ENCODE measurements at regions not wholly inside any gene's neighbourhood (a gene's known extent, or its start where the extent isn't known, plus 50 kb on each side); places are given as distances from the start of the nearest gene placed in this dataset.

DNA sequence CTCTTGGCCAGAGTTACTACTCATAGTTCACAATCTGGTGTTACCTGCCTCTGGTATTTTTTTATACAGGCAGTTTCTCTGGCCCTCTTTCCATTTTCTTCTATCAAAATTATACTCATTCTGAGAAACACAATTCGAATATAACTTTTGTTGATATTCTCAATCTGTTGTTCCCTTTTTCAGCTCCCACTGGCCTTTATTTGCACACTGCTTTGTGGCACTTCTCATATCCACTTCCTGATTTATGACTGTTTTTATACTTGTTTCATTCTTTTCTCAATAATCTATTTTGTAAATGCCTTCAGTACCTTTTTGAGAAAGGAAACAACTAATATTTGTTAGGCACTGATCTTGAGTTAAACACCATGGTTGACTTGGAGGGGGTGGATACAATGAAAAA lies 93.8 kb upstream of the HDAC9 start:
- Histone ChIP-seq H3K9me3 (ENCODE audit: control insufficient read depth in 4 of 4, insufficient read depth in 3 of 4, low read length in 3 of 4) (no peaks in the 10 kb centered on the region), H3K9ac (ENCODE audit: insufficient read depth in 1 of 2, low read length in 2 of 2) (no peak overlapping the region), H3K4me1 (ENCODE audit: control insufficient read depth in 5 of 5, insufficient read depth in 5 of 5, low read length in 5 of 5) (peaks cover 0 to 3% (median 0%) of the 10 kb centered on the region in 5 donors), H3K4me3 (no peak overlapping the region), H3K27me3 (ENCODE audit: control insufficient read depth in 3 of 3, insufficient read depth in 3 of 3, low read length in 2 of 3) (no peaks in the 10 kb centered on the region), H3K27ac (ENCODE audit: low read depth in 1 of 2, low read length in 1 of 2) (no peak overlapping the region), H3K36me3 (ENCODE audit: control insufficient read depth in 4 of 4, insufficient read depth in 4 of 4, low read length in 4 of 4) (no peaks in the 10 kb centered on the region)
- no peak for ATAC-seq (ENCODE audit: insufficient read depth, low FRiP score)
- DNase-seq: no peak
- WGBS, 2 donors: 23 to 53% methylated on average over 1 of the region's 1 CpG
- TF ChIP-seq, protein P1, sequence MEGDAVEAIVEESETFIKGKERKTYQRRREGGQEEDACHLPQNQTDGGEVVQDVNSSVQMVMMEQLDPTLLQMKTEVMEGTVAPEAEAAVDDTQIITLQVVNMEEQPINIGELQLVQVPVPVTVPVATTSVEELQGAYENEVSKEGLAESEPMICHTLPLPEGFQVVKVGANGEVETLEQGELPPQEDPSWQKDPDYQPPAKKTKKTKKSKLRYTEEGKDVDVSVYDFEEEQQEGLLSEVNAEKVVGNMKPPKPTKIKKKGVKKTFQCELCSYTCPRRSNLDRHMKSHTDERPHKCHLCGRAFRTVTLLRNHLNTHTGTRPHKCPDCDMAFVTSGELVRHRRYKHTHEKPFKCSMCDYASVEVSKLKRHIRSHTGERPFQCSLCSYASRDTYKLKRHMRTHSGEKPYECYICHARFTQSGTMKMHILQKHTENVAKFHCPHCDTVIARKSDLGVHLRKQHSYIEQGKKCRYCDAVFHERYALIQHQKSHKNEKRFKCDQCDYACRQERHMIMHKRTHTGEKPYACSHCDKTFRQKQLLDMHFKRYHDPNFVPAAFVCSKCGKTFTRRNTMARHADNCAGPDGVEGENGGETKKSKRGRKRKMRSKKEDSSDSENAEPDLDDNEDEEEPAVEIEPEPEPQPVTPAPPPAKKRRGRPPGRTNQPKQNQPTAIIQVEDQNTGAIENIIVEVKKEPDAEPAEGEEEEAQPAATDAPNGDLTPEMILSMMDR (IDR thresholded peaks at IDR 0.05; ENCODE audit: control extremely low read depth, extremely low read depth): no peak

DNA sequence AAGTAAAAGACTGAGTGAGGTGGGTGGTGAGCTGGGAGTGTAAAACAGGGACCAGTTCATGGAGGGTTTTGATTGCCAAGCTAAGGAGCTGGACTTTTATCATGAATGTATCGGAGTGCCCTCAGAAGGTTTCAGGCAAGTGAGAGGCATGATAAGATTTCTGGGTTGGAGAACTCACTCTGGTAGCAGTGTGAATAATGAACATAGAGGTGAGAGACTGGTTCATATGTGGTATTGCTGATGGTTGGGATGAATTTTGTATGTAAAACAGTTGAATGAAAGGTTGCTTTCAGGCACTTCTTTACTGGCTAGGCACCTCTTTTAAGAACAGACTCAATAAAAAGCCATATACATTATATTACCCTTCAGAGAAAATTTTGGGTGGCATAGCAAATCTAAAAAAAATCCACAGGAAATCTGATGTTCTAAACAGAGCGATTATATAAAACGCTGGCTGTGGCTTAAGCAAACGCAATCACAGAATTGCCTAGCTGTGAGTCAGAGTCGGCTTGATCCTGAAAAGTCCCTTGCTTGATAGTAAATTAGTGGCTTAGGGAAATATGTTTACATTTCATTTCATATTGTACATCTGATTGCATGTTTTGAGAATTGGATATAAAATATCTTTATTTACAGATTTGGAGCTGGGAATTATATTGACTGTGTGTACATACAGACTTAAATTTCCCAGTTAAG lies 92.9 kb upstream of the HDAC9 start:
- H3K4me3 ChIP-seq: no peak overlapping the region
- TF ChIP-seq, protein P1 (IDR thresholded peaks at IDR 0.05; ENCODE audit: control extremely low read depth, extremely low read depth): no peak
- H3K27me3 ChIP-seq (ENCODE audit: control insufficient read depth in 3 of 3, insufficient read depth in 3 of 3, low read length in 2 of 3): no peaks in the 10 kb centered on the region
- H3K4me1 ChIP-seq (ENCODE audit: control insufficient read depth in 5 of 5, insufficient read depth in 5 of 5, low read length in 5 of 5): peaks cover 0 to 3% (median 0%) of the 10 kb centered on the region in 5 donors
- H3K36me3 ChIP-seq (ENCODE audit: control insufficient read depth in 4 of 4, insufficient read depth in 4 of 4, low read length in 4 of 4): no peaks in the 10 kb centered on the region
- no peak overlapping the region for H3K9ac ChIP-seq (ENCODE audit: insufficient read depth in 1 of 2, low read length in 2 of 2)
- no peak for ATAC-seq (ENCODE audit: insufficient read depth, low FRiP score)
- DNase-seq: no peak
- H3K27ac ChIP-seq (ENCODE audit: low read depth in 1 of 2, low read length in 1 of 2): no peak overlapping the region
- H3K9me3 ChIP-seq (ENCODE audit: control insufficient read depth in 4 of 4, insufficient read depth in 3 of 4, low read length in 3 of 4): no peaks in the 10 kb centered on the region
- 45 to 64% methylated on average over 5 of the region's 5 CpGs for WGBS, 2 donors

DNA sequence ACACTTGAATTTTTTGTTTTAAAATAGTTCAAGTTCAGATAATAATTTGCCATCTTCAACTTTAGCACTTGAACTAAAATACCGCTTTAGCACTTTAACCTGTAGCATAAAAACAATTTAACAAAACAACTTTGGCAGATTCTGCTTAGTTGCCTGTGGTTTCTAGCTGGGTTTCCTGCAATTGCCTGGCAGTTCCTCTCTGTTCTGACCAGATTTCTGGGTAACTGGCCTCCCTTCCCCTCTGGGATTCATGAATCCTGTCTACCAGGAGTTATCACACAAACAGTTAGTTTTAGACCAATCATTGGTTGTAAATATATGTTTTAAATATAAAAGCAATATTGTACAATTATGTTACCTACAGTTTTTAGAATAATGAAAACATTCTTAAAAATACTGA lies 89.8 kb upstream of the HDAC9 start:
- no peaks in the 10 kb centered on the region for H3K27me3 ChIP-seq (ENCODE audit: control insufficient read depth in 3 of 3, insufficient read depth in 3 of 3, low read length in 2 of 3)
- no peaks in the 10 kb centered on the region for H3K9me3 ChIP-seq (ENCODE audit: control insufficient read depth in 4 of 4, insufficient read depth in 3 of 4, low read length in 3 of 4)
- no peak overlapping the region for H3K4me3 ChIP-seq
- H3K27ac ChIP-seq (ENCODE audit: low read depth in 1 of 2, low read length in 1 of 2): no peak overlapping the region
- TF ChIP-seq, protein P1 (IDR thresholded peaks at IDR 0.05; ENCODE audit: control extremely low read depth, extremely low read depth): no peak
- no peak for ATAC-seq (ENCODE audit: insufficient read depth, low FRiP score)
- H3K36me3 ChIP-seq (ENCODE audit: control insufficient read depth in 4 of 4, insufficient read depth in 4 of 4, low read length in 4 of 4): no peaks in the 10 kb centered on the region
- H3K4me1 ChIP-seq (ENCODE audit: control insufficient read depth in 5 of 5, insufficient read depth in 5 of 5, low read length in 5 of 5): peaks cover 0 to 1% (median 0%) of the 10 kb centered on the region in 5 donors
- 35 to 69% methylated on average over 1 of the region's 1 CpG for WGBS, 2 donors
- no peak overlapping the region for H3K9ac ChIP-seq (ENCODE audit: insufficient read depth in 1 of 2, low read length in 2 of 2)
- DNase-seq: no peak

DNA sequence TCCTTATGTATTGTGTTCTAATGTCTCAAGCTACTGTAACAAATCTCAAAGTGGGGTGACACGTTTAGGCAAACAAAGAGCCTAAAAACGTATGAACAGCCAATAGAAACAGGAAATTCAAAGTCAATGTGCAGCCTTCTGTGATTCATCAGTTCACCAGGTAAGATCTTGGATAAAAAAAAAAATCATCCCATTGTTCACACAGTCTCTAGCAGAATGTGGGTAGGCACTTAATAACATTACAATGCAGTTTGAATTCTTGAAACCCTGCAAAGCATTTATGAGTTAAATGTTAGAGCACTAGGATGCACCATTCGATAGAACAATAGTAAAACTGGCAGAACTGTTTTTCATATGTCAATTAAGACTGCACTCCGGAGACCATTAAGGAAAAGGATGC lies 88.2 kb upstream of the HDAC9 start:
- Histone ChIP-seq H3K9me3 (ENCODE audit: control insufficient read depth in 4 of 4, insufficient read depth in 3 of 4, low read length in 3 of 4) (no peaks in the 10 kb centered on the region), H3K4me1 (ENCODE audit: control insufficient read depth in 5 of 5, insufficient read depth in 5 of 5, low read length in 5 of 5) (no peaks in the 10 kb centered on the region), H3K27me3 (ENCODE audit: control insufficient read depth in 3 of 3, insufficient read depth in 3 of 3, low read length in 2 of 3) (no peaks in the 10 kb centered on the region), H3K36me3 (ENCODE audit: control insufficient read depth in 4 of 4, insufficient read depth in 4 of 4, low read length in 4 of 4) (no peaks in the 10 kb centered on the region), H3K27ac (ENCODE audit: low read depth in 1 of 2, low read length in 1 of 2) (no peak overlapping the region), H3K9ac (ENCODE audit: insufficient read depth in 1 of 2, low read length in 2 of 2) (no peak overlapping the region), H3K4me3 (no peak overlapping the region)
- 43 to 46% methylated on average over 4 of the region's 4 CpGs for WGBS, 2 donors
- ATAC-seq (ENCODE audit: insufficient read depth, low FRiP score) (no peak), DNase-seq (no peak)
- TF ChIP-seq, protein P1 (IDR thresholded peaks at IDR 0.05; ENCODE audit: control extremely low read depth, extremely low read depth): no peak

Data from lung (tissue), 11 donors.